Heart left ventricle (tissue), 13 donors: ENCODE measurements at regions not wholly inside any gene's neighbourhood (a gene's known extent, or its start where the extent isn't known, plus 50 kb on each side); places are given as distances from the start of the nearest gene placed in this dataset.

Experiments
- POLR2A ChIP-seq, 2 donors: fragments of 450-650 bp; IDR thresholded peaks; one replicate each; pipeline ENCODE4 v1.6.1; 2017; ENCODE audit warnings: antibody characterized with exemption in 2 of 2, mild to moderate bottlenecking in 2 of 2, moderate library complexity in 2 of 2
- TF ChIP-seq, protein P1 (sequence below), 12 donors: fragments of 200-600 bp; sonication (generic) in 4 of 12; IDR thresholded peaks; one replicate each; pipeline versions ENCODE4 v1.5.0 to v1.8.0; 2018 to 2022; ENCODE audit warnings: antibody characterized with exemption in 12 of 12, mild to moderate bottlenecking in 5 of 12
- donor health status: ischemic (EF 13 %, LVEDD 7.1; RV severe dilation, severe dysfunction).
- donor health status: DM: no; HTN: yes; CAD: no.
- donor health status: DM: no; HTN: no; CAD: no.
- donor health status: ischemic (EF 25% LVEDD 6.9; RV normal size, moderate dysfunction).
- donor health status: ischemic (EF 25% LVEDD 5.7; RV mildly dilated, moderate dysfunction).
- donor health status: ischemic (EF 35%, LVEDD 5.7; RV mildly dilated, moderate dysfunction).
- donor health status: nonischemic (EF 11% LVEDD 7.7; RV severe dilation, severe dysfunction).
- donor health status: DM: yes; HTN: yes; CAD: no.
- donor health status: PGD.
- donor health status: ischemic (EF 29% LVEDD 5.4; RV normal size, mild dysfunction).
- donor health status: nonischemic (EF 23%, LVEDD 6.1; RV moderate dilation, normal function).

DNA sequence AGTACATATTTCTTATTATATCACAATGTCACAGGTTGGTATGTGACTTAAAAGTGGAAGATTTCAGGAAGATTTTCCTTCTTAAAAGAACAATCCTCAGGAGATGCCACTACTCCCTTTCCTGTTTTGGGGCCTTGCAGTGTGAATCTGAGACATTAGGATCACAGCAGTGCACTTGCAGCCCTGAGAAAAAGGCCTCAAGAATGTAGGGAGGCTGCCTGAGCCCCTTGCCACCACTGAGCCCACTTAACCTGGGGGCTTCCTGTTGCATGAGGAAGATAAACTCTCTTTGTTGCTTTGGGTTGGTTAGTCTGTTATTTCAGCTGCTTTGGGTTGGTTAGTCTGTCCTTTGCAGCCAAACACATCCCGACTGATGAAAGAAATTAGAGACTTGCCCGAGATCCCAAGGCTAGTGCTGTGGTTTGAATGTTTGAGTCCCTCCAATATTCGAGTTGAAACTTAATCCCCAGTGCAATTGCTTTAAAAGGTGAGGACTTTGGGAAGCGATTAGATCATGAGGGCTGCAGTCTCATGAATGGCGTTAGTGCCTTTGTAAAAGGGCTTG, 151.3 kb upstream of the SP4 start:
- TF ChIP-seq, protein P1, sequence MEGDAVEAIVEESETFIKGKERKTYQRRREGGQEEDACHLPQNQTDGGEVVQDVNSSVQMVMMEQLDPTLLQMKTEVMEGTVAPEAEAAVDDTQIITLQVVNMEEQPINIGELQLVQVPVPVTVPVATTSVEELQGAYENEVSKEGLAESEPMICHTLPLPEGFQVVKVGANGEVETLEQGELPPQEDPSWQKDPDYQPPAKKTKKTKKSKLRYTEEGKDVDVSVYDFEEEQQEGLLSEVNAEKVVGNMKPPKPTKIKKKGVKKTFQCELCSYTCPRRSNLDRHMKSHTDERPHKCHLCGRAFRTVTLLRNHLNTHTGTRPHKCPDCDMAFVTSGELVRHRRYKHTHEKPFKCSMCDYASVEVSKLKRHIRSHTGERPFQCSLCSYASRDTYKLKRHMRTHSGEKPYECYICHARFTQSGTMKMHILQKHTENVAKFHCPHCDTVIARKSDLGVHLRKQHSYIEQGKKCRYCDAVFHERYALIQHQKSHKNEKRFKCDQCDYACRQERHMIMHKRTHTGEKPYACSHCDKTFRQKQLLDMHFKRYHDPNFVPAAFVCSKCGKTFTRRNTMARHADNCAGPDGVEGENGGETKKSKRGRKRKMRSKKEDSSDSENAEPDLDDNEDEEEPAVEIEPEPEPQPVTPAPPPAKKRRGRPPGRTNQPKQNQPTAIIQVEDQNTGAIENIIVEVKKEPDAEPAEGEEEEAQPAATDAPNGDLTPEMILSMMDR (IDR thresholded peaks at IDR 0.05): no peak
- TF ChIP-seq POLR2A (IDR thresholded peaks at IDR 0.05): no peak
